CD4-positive, alpha-beta T cell treated with Interleukin-17A for 1 hour (primary cell): ENCODE measurements at regions not wholly inside any gene's neighbourhood (a gene's known extent, or its start where the extent isn't known, plus 50 kb on each side); places are given as distances from the start of the nearest gene placed in this dataset.
"Not testable (repeated sequence)": the region's sequence is repeated elsewhere in the genome, so short reads cannot be mapped to it uniquely, and the experiment has no call there.

ENCODE experiments used
- DNase-seq: peaks from one replicate; pipeline ENCODE4 v3.0.0-alpha.2; 2020

GRCh38 chr6:167676000-167676665, 150.6 kb upstream of the AFDN start:
- DNase-seq: no peak

GRCh38 chr6:167676666-167677421, 149.9 kb upstream of the AFDN start:
- no peak for DNase-seq

GRCh38 chr6:167677422-167677789, 149.3 kb upstream of the AFDN start:
- DNase-seq: no peak

- no peak for DNase-seq
Measured at GRCh38 chr6:167678102-167679101, 148.3 kb upstream of the AFDN start.

- no peak for DNase-seq
Measured at GRCh38 chr6:167679122-167679736, 147.5 kb upstream of the AFDN start.

GRCh38 chr6:167679790-167680604, 146.7 kb upstream of the AFDN start:
- DNase-seq: no peak

- DNase-seq: no peak
Measured at GRCh38 chr6:167680605-167681149, 146.0 kb upstream of the AFDN start.

- no peak for DNase-seq
Measured at GRCh38 chr6:167682125-167682524, 144.6 kb upstream of the AFDN start.

- no peak for DNase-seq
Measured at GRCh38 chr6:167682546-167683027, 144.1 kb upstream of the AFDN start.

GRCh38 chr6:167683028-167683862, 143.5 kb upstream of the AFDN start:
- DNase-seq: no peak

- DNase-seq: no peak
Measured at GRCh38 chr6:167684276-167685104, 142.2 kb upstream of the AFDN start.

GRCh38 chr6:167685654-167686053, 141.1 kb upstream of the AFDN start:
- DNase-seq: no peak

GRCh38 chr6:167686204-167686893, 140.4 kb upstream of the AFDN start:
- DNase-seq: no peak

GRCh38 chr6:167687116-167687725, 139.5 kb upstream of the AFDN start:
- DNase-seq: no peak

GRCh38 chr6:167688123-167688522, 138.6 kb upstream of the AFDN start:
- DNase-seq: no peak

GRCh38 chr6:167689278-167689677, 137.4 kb upstream of the AFDN start:
- DNase-seq: no peak

- DNase-seq: no peak
Measured at GRCh38 chr6:167689751-167690150, 137.0 kb upstream of the AFDN start.

- not testable (repeated sequence) for DNase-seq
Measured at GRCh38 chr6:167690167-167690922, 136.4 kb upstream of the AFDN start.
